HG02973 (cell line): ENCODE measurements at regions not wholly inside any gene's neighbourhood (a gene's known extent, or its start where the extent isn't known, plus 50 kb on each side); places are given as distances from the start of the nearest gene placed in this dataset.

Experiments
- ATAC-seq: cut with Tn5 transposase; IDR thresholded peaks from one replicate; pipeline ENCODE4 v1.9.1; 2021; ENCODE audit warnings: moderate library complexity; ENCODE audit not compliant: unreplicated experiment

DNA sequence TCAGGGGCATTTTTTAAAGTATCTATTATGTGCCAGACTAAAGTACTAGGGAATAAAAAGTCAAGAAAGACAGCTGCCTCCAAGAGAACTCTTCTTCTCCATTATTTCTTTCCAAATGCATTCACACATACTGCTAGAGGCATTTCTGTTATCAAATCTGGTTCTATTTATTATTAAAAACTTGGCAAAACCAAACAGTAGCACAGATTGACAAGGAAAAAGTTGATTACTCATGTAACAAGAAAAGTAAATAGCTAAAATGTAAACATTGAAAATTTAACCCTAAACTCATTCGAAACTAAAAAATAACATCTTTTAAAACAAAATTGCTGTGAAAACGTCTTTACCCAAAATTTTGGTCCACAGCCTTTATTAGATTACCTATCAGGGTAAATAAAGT lies 132.9 kb upstream of the GUCY1A2 start:
- no peak for ATAC-seq

DNA sequence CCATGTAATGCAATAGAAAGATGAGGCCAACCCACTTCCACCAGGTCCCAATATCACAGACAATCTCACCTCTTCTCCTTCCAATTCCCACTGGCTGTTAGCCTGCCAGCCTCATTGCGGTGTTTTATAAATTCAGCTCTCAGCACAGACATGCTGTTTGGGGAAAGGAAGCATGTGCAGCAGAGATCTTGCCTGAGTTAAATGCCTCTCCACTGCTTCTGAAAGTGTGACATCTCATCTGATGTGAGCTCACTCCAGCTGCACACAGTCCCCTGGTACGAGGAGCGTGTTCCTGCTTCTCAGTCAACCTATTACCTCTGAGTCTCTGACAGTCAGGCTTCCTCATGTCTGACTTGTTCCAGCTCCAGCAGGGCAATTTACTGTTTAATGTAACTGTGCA lies 122.7 kb upstream of the GUCY1A2 start:
- no peak for ATAC-seq

DNA sequence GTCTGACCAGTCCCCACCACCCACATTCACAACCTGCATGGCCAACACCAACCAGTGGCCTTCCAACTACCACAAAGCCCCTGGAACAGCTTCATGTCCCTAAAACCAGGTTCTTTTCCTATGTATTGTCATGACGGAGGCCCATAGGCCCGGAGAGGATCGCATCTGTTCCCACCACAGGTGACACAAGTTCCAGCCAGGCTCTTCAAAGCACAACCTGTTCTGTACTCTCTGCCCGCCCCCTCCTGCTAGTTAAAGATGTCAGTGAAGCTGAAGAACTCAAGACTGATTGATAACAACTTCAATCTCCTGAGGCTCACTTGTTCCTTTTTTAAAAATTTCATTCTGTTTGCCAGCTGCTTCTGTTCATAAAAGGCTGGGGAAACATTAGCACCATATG lies 121.1 kb upstream of the GUCY1A2 start:
- no peak for ATAC-seq

DNA sequence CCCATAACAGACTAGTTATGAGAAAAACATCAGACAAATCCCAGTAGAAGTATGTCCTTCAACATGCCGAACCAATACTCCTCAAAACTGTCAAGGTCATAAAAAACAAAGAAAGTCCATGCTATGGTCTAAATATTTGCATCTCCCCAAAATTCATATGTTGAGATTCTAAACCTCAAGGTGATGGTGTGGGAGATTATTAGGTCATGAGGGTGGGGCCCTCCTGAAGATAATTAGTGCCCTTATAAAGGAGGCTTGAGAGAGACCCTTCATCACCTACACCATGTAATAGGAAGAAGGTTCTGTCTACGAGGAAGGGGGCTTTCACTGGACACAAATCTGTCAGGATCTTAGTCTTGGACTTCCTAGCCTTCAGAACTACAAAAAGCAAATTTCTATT lies 118.6 kb upstream of the GUCY1A2 start:
- ATAC-seq, result no peak

DNA sequence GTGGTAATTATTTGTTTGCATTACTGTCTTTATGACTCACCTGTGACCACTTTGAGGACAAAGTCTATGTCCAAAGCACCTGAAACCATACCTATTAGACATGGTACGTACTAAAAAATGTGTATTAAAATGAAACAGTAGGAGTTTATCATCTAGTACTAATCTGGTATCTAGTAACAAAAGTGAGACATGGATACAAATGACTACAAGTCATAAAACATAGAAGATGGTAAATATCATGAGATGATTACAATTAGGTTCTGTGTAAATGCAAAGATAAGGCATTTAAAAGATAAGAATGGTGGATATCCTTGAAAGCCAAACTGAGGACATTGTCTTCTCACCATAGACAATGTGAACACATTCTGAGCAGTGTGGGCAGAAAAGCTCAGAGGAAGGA lies 113.5 kb upstream of the GUCY1A2 start:
- no peak for ATAC-seq

DNA sequence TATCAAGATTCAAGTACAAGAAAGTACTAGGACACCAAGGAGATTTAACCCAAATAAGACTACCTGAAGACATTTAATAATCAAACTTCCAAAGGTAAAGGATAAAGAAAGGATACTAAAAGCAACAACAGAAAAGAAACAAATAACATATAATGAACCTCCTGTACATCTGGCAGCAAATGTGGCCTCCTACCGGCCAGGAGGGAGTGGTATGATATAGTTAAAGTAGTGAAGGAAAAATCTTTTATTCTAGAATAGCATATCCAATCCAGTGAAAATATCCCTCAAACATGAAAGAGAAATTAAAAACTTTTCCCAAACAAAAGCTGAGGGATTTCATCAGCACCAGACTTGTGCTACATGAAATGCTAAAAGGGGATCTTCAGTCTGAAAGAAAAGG lies 104.7 kb upstream of the GUCY1A2 start:
- ATAC-seq, result no peak

DNA sequence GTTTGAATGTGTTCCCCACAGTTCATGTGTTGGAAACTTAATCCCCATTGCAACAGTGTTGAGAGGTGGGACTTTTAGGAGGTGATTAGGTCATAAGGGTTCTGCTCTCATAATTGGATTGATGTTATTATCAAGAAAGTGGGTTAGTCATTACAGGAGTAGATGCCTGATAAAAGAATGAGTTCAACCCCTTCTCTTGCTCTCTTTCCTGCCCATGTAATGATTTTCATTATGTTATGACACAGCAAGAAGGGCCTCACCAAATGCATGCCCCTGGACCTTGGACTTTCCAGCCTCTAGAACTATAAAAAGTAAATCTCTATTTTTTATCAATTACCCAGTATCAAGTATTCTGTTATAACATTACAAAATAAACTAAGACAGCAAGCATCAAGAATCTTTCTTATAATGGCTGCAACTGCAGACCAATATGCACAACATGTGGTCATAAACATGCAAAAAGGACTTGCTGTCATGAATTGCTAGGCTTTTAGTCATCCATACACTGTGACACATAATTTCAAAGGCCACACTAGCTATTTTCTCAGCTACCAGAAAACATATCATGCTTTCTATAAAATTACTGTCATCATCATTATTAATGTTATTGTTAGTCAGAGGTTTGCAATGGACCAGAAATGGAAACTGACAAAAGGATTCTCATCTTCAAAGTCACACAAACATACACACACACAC lies 99.9 kb upstream of the GUCY1A2 start:
- ATAC-seq, result no peak

DNA sequence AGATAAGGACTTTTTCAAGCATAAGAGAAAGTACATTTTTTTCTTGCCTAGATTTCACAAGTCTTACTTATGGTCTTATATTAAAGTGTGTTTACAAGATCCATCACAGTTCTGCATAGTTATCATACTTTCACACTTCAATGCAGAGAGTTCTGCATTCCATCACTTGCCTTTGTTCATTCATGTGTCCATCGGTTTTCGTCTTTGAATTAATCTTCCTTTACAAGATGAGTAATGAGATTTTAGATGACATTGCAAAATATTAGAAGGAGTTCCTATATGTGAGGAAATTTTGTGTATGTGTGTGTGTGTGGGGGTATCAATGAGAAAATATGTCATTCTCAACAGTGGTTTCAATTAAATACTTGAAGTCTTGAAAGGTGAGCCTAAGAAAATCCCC lies 98.1 kb upstream of the GUCY1A2 start:
- ATAC-seq, result no peak

DNA sequence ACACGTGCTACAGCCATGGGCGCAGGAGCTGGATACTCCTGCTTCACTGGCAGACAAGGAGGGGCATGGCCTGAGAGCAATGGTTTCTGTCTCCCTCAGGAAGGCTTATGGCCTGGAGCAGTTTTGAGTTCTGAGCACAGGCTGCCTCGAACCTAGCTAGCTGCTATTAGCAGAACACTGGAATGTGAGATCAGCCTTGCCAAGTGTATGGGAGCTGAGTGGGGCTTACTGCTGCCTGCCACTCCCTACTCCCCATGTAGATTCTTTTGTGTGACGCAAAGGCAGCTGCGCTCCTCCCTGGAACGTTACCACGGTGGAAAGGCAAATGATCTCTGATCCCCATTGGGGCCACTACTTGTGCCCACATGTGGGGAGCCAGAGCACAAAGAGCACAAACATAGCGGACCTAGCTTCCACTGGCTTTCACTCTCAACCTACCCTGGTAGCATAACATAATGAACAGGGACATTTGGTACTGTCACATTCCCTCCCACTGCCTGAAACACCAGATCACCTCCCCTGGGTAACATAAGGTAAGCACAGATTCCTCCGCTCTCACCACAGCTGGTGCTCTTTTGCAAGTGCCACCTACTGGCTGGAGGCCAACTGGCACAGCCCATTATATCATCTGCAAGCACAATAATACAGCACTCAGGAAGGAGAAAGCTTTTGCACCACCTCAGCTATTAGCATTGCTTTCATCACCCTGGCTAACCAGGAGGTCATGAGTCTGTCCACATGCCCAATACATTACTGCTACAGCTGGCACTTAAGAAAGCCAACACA lies 84.6 kb upstream of the GUCY1A2 start:
- ATAC-seq, result no peak

DNA sequence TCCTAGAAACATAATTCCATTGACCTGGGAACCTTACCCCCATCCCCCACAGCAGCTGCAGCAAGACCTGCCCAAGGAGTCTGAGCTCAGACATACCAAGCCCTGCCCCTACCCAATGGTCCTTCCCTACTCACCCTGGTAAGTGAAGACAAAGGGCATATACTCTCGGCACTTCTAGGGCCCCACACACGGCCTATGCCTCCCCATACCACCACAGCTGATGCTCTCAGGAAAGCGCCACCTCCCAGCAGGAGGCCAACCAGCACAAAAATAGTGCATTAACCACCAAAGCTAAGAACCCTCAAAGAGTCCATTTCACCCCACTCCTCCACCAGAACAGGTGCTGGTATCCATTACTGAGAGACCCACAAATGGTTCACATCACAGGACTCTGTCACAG lies 74.4 kb upstream of the GUCY1A2 start:
- no peak for ATAC-seq

DNA sequence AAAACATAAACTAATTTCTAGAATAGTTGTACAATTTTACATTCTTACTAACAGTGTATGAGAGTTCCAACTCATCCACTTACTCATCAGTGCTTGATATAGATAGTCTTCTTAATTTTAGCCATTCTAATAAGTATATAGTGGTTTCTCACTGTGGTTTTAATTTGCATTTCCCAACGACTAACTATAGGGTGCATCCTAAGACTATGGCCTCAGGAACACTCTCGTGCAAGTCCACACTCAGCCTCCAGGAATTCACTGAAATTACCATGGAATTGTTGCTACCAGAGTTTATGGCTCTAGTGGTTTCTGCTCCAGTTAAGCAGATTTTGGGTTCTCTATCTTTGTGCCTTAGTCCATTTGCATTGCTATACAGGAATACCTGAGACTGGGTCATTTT lies 60.1 kb upstream of the GUCY1A2 start:
- ATAC-seq, result no peak

DNA sequence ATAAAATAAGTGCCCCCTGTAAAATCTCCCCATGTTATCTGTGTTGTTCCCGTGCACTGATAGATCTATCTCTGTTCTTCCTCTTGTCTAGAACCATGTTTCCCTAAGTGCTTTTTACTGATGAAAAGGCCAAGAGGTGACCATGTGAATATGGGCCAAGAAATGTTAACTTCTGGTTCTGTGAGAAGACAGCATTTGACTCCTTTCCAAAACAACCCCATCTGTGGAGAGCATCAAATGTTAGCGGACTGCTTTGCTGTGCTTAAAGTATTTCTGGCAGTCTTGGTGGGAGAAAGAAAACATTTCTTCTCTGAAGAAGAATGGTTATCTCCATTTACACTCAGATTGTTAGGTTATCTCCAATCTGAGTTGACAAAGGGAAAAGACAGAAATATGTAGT lies 58.6 kb upstream of the GUCY1A2 start:
- ATAC-seq, result no peak

DNA sequence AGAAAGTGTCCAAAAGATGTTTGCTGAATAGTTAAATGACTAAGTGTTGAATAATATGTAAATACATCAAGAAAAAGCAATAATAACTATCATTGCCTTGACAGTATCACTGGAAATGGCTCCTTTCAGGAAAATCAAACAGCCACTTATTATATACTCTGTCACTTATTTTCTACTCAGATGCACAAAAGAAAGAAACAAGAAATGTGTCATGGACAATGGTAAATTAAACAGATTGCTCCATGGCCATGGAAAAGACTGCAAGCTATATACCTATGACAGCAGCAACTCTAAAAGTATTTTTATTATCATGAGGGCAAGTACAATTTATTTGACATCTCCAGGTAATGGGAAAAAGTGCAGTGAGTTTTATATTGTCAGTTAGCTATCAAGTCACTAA lies 52.9 kb upstream of the GUCY1A2 start:
- no peak for ATAC-seq
